GM18498 (cell line): ENCODE measurements at regions not wholly inside any gene's neighbourhood (a gene's known extent, or its start where the extent isn't known, plus 50 kb on each side); places are given as distances from the start of the nearest gene placed in this dataset.
"Not testable (repeated sequence)": the region's sequence is repeated elsewhere in the genome, so short reads cannot be mapped to it uniquely, and the experiment has no call there.

Source experiments
- ATAC-seq: cut with Tn5 transposase; IDR thresholded peaks from one replicate; pipeline ENCODE4 v1.9.1; 2021; ENCODE audit warnings: mild to moderate bottlenecking, moderate library complexity; ENCODE audit not compliant: unreplicated experiment

- ATAC-seq, result no peak
These were observed 870.2 kb downstream of the TYW1 start for GRCh38 chr7:67866812-67867211.

- no peak for ATAC-seq
These were observed 873.8 kb downstream of the TYW1 start for GRCh38 chr7:67870396-67870795.

DNA sequence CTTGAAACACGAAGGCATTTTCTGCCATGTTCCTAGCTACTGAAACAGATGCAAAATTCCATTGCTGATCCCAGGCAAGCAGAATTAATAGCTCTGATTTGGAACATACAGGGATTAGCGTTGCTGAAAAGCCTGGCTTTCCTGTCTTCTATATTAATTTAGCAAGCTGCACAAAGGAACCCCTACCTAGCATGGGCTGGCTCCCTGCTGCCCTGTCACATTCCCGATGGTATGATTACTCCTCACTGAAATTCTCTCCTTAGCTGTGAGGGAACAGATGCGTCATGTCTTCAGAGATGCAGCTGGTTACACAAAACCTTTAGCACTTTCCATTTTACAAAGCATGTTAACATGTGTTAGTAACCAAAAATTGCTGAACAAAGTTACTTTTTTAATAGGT is 878.9 kb downstream of the TYW1 start:
- ATAC-seq, result no peak

DNA sequence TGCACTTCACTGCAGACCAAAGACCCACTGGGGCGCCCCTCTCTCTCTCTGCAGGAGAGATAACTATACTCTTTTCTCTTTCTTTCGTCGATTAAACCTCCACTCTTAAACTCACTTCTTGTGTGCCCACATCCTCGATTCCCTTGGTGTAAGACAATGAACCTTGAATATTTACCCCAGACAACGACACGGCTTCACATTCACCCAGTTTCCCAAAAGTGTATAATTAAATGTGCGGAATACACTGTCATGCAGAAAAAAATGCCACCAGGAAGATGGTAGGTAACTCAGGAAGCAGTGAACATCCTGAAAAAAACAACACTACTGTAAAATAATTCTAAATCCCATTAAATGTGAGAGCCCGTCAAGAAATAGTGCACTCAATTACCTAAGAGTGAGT is 882.2 kb downstream of the TYW1 start:
- ATAC-seq, result no peak

DNA sequence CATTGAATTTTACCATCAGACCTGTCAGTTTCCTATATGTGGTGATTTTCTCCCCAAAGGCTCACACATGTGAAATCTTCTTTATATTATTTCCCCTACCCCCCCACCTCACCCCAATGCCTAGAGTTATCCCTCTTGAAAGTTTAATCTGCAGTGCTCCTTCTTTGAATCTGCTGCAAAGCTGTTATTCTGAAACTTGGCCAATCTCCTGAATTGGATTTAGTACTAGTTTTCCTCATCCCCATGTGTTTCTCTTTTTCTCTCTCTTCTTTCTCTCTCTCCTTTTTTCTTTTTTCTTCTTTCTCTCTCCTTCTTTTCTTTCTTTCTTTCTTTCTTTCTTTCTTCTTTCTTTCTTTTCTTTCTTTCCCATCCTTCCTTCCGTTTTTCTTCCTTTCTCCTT is 886.2 kb downstream of the TYW1 start:
- no peak for ATAC-seq

DNA sequence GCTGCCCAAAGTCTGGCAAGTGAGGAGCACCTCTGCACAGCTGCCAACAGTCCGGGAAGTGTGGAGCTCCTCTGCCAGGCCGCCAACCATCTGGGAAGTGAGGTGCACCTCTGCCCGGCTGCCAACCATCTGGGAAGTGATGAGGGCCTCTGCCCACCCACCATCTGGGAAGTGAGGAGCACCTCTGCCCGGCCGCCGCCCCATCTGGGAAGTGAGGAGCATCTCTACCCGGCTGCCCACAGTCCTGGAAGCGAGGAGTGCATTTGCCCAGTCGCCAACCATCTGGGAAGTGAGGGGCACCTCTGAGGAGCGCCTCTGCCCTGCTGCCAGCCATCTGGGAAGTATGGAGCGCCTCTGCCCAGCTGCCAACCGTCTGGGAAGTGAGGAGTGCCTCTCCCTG is 893.7 kb downstream of the TYW1 start:
- ATAC-seq, result no peak

DNA sequence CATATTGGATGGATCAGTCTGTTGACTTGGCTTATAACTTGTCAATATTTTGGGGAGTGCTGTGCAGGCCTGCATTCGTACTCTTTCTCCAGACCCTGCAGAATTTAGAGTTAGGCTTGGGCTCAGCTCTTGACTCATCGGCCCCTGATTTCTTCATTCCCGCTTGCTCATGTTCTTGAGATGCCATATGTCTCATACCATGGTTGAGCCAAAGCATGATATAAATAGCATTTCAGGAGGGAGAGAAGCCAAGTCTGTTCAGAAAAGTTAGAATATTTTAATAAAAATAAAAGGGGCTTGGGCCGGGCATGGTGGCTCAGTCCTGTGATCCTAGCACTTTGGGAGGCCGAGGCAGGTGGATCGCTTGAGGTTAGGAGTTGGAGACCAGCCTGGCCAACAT is 898.1 kb downstream of the TYW1 start:
- ATAC-seq, result no peak

DNA sequence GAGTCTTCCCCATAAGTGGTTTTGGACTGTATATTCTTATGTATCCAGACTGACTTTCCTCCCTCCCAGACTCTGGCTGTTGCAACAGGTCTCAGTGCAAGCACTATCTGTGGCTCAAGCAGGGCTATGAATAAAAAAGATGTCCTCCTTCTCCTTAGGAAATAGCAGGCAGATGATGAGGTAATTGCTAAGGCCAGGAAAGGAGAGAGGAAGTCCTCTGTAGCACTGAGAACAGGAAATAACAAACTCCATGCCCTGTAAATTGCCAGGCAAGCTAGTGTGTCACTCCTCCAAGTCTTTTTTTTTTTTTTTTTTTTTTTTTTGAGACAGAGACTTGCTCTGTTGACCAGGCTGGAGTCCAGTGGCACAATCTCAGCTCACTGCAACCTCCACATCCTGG is 900.1 kb downstream of the TYW1 start:
- no peak for ATAC-seq

GRCh38 chr7:67900456-67900855 is 903.8 kb downstream of the TYW1 start:
- ATAC-seq, result no peak

DNA sequence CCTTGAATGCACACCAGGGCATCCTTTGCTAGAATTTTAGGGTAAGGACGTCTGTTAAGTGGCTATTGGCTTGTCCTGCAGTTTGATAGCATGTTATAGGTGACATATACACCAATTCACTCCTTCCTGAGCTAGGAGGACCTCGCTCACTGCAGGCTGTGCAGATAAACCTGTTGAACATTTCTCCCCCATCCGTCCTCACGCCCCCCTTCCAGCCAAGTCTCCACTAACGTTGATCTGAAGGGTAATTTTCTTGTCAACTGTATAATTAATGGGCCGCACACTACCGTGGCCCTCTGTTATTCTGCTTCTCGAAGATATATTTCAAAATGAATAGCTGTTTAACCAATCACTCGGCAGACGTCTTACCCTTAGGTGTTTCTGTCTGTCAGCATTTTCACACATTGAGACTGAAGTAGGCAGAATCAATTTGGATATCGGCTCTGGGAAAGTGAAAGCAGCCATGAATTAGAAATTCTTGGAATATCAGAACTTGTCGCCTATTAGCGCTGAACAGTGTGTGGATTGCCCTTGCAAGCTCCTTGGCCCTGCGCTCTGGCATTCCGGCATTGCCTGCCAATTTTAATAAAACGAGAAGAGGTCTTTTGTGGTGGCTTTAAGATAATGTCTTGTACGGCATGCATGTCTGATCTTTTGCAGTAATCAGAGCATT is 905.3 kb downstream of the TYW1 start:
- no peak for ATAC-seq

- no peak for ATAC-seq
These were observed 911.2 kb downstream of the TYW1 start for GRCh38 chr7:67907792-67908191.

- no peak for ATAC-seq
These were observed 915.8 kb downstream of the TYW1 start for GRCh38 chr7:67912437-67912836.

- ATAC-seq, result no peak
These were observed 917.0 kb downstream of the TYW1 start for GRCh38 chr7:67913604-67914003.

GRCh38 chr7:67916111-67916510 is 919.5 kb downstream of the TYW1 start:
- not testable (repeated sequence) for ATAC-seq

DNA sequence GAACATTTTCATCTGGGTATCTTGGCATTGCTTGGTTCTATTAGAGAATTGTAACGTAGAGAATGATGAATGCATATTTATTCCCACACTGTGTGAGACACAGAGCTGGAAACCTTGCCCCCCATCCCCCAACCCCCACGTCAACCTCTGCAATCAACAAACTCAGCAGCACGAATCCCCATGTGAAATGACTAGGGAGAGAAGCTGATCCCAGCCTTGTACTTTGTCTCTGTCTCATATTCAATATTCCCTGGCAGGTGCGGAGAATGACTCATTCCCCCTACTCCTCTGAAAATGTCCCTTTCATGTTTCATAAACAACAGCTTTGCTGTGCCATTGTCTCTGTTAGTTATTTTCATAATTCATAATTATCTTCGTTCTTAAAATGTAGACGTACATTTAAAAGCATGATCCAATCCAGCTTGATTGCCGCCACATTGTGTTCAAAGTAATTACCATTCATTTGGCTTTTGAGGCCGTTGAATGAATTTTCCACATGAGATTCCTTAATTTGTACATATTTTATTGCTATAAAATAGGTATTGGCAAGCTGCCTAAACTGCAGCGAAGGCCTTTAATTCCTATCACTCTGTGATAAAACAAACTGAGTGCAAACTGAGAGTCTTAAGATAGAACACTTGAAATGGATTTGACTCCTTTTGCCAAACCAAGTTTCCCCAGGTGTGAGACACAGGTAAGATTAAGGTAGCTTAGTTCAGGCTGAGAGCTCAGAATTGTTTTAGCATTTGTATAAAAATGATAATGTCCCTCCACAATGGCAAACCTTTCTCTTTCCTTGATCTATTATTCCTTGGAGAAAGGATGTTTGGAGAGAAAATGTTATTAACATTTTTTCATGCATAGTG is 920.2 kb downstream of the TYW1 start:
- no peak for ATAC-seq

- no peak for ATAC-seq
These were observed 920.8 kb downstream of the TYW1 start for GRCh38 chr7:67917437-67917755.

GRCh38 chr7:67918158-67918557 is 921.5 kb downstream of the TYW1 start:
- no peak for ATAC-seq

- ATAC-seq, result no peak
These were observed 926.7 kb downstream of the TYW1 start for GRCh38 chr7:67923286-67923685.

DNA sequence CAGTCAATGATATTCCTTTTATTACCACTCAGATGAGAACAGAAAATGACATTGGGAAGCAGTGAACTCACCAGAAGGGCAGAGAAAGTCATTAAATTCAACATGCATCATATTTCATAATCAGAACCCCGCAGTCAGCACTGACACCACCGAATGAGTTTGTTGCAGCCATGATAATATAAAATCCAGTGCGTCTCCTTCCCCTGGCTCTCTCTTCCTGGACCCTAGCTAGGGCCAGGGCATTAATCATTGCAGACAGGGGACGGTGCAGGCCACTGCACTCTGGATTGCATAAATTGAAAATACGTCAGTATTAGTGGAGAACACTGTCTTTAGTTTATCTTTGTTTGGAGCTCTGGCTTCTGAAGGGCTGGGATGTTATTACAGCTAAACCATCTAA is 931.5 kb downstream of the TYW1 start:
- ATAC-seq, result no peak

DNA sequence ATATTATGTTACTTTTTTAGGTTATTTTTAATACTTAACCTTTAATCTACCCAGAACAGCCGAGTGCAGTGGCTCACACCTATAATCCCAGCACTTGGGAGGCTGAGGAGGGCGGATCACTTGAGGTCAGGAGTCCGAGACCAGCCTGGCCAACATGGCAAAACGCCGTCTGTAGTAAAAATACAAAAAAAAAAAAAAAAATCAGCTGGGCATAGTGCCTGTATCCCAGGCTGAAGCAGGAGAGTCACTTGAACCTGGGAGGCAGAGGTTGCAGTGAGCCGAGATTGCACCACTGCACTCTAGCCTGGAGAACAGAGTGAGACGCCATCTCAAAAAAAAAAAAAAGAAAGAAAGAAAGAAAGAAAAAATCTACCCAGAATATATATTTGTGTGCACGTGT is 939.8 kb downstream of the TYW1 start:
- ATAC-seq, result not testable (repeated sequence)

DNA sequence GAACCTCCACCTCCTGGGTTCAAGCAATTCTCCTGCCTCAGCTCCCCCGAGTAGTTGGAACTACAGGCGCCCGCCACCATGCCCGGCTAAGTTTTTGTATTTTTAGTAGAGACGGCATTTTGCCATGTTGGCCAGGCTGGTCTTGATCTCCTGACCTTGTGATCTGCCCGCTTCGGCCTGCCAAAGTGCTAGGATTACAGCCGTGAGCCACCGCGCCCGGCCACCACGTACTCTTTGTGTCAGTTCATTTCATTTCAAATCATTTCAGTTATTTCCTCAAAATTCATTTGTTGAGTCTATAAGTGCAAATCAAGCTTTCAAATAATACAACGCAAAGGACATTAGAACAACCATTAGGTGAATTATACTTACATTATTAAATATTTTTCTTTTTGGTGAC is 943.8 kb downstream of the TYW1 start:
- ATAC-seq, result no peak

- no peak for ATAC-seq
These were observed 950.6 kb downstream of the TYW1 start for GRCh38 chr7:67947191-67947590.

DNA sequence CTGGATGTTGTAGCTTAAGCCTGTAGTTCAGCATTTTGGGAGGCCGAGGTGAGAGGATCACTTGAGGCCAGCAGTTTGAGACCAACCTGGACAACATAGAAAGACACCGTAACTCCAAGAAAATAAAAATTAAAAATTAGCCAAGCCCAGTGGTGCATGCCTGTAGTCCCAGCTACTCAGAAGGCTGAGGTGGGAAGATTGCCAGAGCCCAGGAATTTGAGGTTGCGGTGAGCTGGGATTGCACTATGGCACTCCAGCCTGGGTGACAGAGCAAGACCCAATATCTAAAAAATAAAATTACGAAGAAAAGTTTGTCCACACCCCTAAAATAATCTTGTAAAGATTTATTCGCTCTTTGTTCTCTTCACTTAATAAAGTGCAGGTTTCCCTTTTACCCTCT is 951.0 kb downstream of the TYW1 start:
- ATAC-seq, result no peak
